NCI-H69 (cell line): ENCODE measurements at regions not wholly inside any gene's neighbourhood (a gene's known extent, or its start where the extent isn't known, plus 50 kb on each side); places are given as distances from the start of the nearest gene placed in this dataset.

ENCODE experiments used
- DNase-seq: peaks from one replicate; lab custom pipeline; 2025; lab: John Stamatoyannopoulos, UW

DNA sequence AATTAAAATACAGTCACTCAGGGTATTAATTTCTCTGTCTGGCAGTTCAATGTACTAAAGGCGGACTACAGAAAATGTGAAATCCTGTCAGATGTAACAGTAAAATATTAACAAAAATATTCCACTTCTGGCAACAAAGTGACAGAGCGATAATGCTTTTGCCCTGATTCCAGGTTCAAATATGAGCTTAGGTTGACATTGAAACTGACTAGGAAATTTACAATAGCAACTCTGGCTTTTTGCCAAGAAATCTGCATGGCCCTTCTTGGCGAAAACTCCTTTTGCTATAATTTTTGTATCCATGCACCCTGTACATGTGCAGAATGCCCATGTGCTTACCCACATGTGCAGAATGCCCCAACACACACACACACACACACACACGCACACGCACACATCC lies 552.2 kb downstream of the MDFIC start:
- DNase-seq: peak; percentile 95

GRCh38 chr7:115471891-115472290 lies 550.0 kb downstream of the MDFIC start:
- DNase-seq: peak; percentile 75

GRCh38 chr7:115462301-115463015 lies 540.6 kb downstream of the MDFIC start:
- DNase-seq: peak; percentile 41

DNA sequence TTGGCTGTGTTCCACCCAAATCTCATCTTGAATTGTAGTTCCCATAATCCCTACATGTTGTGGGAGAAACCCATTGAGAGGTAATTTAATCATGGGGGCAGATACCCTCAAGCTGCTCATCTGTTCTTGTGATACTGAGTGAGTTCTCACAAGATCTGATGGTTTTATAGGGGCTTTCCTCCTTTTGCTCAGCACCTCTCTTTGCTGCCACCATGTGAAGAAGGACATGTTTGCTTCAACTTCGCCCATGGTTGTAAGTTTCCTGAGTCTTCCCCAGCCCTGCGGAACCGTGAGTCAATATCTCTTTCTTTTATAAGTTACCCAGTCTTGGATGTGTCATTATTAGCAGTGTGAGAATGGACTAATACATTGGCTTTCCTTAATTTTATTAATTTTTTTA lies 527.8 kb downstream of the MDFIC start:
- peak; percentile 20 for DNase-seq

GRCh38 chr7:115447495-115447894 lies 525.6 kb downstream of the MDFIC start:
- DNase-seq: no peak

GRCh38 chr7:115441033-115441432 lies 519.1 kb downstream of the MDFIC start:
- DNase-seq: no peak

- no peak for DNase-seq
Measured at GRCh38 chr7:115435178-115435577, 513.3 kb downstream of the MDFIC start.

GRCh38 chr7:115429918-115430317 lies 508.0 kb downstream of the MDFIC start:
- no peak for DNase-seq

- DNase-seq: peak; percentile 55
Measured at GRCh38 chr7:115417662-115418061, 495.8 kb downstream of the MDFIC start.

DNA sequence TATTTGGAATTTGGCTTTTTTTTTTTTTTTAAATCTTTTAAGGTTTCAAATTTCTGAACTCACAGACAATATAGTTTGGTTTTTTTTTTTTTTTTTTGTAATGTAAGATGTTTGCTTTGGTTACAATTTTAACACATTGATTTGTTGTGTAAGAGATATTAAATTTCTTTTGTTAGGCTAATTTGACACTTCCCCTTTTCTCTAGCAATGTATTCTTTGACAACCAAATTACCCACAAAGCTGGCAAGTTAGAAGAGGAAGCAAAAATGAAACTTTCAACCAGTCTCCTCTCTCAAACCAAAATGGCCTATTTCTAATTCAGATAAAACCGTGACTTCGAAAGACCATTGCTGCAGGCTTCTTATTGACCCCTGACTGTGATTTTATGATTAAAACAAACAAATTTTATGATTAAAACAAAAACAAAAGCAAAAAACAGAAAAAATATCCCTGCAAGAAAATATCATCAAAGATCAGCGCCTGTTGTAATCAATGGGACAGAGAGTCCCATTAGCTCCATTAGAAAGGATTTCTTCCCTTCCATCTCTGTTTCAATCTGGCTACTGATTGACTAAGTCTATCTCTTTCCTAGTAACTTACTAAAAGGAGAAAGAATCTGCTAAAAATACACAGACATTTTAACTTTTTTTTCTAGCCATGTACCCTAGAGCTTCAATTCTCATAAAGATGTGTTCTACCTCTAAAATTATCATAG lies 489.2 kb downstream of the MDFIC start:
- DNase-seq: no peak

DNA sequence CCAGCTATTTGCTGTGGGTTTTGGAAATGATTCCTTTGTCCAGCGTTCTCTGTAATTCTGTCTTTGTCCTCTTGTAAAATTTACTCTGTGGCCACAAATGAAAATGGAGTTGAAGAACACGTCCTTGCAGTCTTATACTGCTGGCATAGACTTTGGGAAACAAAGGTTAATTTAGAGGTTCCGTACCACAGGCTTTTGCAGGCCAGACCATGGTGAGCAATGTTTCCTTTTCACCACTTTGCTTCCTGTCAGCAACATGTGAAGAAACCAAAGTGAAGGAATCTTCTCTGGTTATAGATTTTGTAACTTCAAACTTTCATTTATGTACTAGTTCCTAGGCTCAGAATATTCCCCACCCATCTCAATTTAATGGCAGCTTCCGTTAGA lies 488.5 kb downstream of the MDFIC start:
- DNase-seq: no peak

DNA sequence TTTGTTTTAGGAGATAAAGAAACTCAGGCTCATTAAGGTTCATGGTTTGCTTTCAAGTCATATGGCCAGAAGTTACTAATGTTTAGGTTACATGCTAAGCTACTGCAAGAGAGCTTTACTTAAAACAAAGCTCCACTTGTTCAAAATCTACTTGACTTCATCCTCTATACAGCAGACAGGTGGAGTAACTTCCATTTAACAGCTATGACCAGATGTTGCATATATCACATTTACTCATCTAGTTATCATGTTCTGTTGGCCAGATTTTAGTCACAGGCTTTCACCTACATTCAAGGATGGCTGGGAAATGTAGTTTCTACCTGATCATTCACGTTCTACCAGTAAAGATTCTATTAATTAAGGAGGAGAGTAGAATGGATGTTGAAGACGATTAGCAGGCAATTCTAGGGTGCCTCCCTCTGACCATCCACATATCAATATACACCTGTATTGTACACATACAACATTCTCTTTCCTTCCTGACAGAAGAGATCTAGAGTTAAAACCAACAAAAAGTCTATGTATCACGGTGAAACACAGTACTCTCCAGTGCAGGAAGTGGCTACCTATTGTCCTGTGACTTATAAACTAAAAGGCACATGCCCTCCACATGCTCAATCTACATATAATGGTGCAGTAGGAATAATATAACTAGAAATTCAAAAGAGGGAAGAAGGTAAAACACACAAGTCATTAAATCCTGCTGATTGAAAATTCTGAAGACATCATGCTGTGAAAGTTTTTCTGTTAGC lies 488.0 kb downstream of the MDFIC start:
- peak; percentile 49 for DNase-seq

DNA sequence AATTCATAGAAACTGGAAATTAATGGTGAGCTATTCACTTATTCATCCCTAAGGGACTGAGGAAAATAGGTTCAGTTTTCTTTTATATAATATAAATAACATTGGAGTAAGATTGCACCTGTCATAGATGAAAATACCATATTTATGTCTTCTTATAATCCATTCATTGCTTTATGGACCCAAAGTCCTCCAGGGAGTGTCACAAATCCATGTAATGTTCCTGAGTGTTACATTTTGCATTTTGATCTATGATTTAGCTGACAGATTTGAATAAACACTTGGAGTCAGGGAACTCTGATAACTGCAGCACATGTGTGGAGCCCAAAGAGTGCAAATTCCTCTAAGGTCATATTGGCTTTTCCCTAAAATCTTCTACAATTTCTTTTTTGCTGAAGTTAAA lies 484.3 kb downstream of the MDFIC start:
- DNase-seq: no peak

GRCh38 chr7:115387137-115387536 lies 465.2 kb downstream of the MDFIC start:
- peak; percentile 99 for DNase-seq

DNA sequence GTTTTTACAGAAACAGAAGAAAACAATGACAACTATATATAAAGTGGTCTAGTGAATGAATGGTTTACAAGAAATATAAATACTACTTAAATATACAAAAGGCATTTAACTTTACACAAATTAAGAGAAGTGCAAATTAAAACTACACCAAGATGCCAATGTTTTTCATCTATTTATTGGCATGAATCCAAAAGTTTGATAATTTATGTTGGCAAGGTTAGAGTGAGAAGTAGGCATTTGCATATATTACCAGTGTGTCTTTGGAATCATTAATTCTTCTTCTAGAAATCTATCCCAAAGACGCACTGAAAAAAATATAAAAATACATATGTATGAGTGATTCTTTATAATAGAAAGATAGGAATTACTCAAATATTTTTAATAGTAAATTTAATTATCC lies 457.4 kb downstream of the MDFIC start:
- peak; percentile 30 for DNase-seq

- DNase-seq: peak; percentile 82
Measured at GRCh38 chr7:115368998-115369397, 447.1 kb downstream of the MDFIC start.

- no peak for DNase-seq
Measured at GRCh38 chr7:115363916-115364315, 442.0 kb downstream of the MDFIC start.

GRCh38 chr7:115359955-115360354 lies 438.1 kb downstream of the MDFIC start:
- peak; percentile 64 for DNase-seq

DNA sequence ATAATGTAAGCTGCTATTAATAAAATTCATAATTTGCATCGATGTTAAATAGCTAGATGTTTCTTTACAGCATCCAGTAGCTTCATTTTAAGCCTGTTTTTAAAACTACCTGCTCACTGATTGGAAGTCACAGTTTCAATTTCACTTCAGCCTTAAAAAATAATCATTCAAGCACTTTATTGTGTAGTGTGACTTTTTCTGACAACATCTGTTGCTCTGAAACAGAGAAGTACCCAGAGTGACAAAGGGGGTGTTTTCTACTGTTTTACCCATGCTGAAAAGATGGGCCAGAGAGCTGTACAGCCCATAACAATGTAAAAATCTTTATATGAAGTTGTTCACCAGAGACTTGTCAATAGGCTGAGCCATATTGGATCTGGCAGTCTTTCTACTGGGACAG lies 437.2 kb downstream of the MDFIC start:
- DNase-seq: no peak

DNA sequence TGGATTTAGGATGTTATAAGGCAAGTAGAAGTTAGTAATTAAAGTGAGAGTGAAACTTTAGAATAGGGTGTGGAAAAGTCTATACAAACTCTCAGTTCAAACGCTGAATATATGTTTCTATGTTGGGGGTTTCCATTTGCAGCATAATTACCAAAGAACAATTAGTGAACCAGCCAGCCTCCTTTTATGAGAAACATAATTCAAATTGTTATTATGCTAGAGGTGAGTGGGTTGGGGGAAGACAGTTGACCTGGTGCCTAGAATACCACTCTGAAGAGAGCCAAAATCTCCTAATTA lies 435.8 kb downstream of the MDFIC start:
- peak; percentile 92 for DNase-seq

DNA sequence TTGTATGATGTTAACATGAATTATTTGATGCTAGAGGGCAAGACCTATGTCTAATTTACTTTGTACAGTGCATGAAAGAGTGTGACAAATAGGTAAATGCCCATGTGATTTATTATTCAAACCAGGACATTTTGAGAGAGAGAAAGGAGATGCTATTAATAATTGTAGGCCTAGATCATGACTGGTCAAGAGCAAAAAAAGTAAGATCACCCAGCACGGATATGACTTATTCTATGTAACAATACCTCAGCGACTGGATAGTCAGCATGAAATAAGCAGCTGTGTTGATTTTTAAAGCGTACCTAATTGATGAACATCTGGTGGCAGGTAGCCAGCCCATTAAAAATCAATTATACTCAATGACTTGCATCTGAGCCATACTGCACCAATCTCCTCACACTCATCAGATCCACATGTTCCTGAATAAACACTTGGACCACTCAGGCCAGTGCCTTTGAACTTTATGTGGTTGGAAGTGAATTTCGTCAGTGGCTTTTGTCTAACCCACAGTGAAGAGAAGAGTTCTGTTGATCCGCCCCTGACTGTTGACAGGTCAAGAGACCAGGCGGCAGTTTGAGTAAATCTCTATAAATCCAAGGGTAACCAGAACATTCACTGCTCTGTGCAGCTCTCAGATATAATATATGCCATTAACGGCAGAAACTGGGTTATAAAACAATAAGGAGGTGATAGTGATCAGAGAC lies 435.3 kb downstream of the MDFIC start:
- DNase-seq: peak; percentile 99

DNA sequence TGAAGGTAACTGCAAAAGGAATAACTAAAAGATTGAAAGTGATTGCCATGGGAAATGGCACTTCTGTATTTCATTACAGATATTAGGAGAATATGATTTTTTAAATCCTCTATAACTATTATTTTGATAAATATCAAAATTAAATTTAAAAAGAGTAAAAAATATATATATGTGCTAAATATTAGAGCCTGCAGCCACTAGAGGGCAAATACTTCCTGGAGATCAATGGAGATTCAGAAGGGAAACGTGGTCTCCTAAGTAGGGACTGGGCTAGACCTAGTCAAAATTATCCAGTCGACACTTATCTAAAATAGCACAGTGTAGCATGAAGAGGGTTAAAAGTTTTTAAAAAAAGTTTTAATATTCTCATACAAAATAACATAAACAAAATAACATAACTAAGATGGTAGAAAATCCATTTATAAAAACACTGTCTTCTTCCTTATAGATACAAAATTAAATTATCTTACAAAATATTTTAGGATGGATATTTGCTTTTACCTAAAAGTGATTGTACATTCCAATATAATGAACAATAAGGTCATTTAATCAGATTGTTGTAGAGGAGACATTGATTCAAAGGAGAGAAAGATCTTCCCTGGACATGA lies 434.3 kb downstream of the MDFIC start:
- DNase-seq: peak; percentile 89
